HG03342 (cell line): ENCODE measurements at regions not wholly inside any gene's neighbourhood (a gene's known extent, or its start where the extent isn't known, plus 50 kb on each side); places are given as distances from the start of the nearest gene placed in this dataset.

Experiments used
- ATAC-seq: cut with Tn5 transposase; IDR thresholded peaks from one replicate; pipeline ENCODE4 v1.9.1; 2021; ENCODE audit warnings: mild to moderate bottlenecking, moderate library complexity; ENCODE audit not compliant: unreplicated experiment

GRCh38 chr13:107518292-107518691 is 697.0 kb downstream of the LIG4 start:
- no peak for ATAC-seq

GRCh38 chr13:107516517-107516916 is 698.8 kb downstream of the LIG4 start:
- ATAC-seq: no peak

- no peak for ATAC-seq
Measured at GRCh38 chr13:107512551-107512950, 702.8 kb downstream of the LIG4 start.

- no peak for ATAC-seq
Measured at GRCh38 chr13:107497661-107498060, 717.7 kb downstream of the LIG4 start.

- no peak for ATAC-seq
Measured at GRCh38 chr13:107493266-107493665, 722.1 kb downstream of the LIG4 start.

- no peak for ATAC-seq
Measured at GRCh38 chr13:107482688-107483087, 732.6 kb downstream of the LIG4 start.

- no peak for ATAC-seq
Measured at GRCh38 chr13:107480130-107480529, 735.2 kb downstream of the LIG4 start.

- ATAC-seq: no peak
Measured at GRCh38 chr13:107477772-107478379, 737.5 kb downstream of the LIG4 start.

GRCh38 chr13:107475753-107476453 is 739.4 kb downstream of the LIG4 start:
- ATAC-seq: no peak

- ATAC-seq: no peak
Measured at GRCh38 chr13:107473253-107473652, 742.1 kb downstream of the LIG4 start.

GRCh38 chr13:107466326-107467099 is 748.8 kb downstream of the LIG4 start:
- no peak for ATAC-seq

- ATAC-seq: no peak
Measured at GRCh38 chr13:107462501-107462900, 752.8 kb downstream of the LIG4 start.

GRCh38 chr13:107461751-107462150 is 753.6 kb downstream of the LIG4 start:
- no peak for ATAC-seq

- no peak for ATAC-seq
Measured at GRCh38 chr13:107459430-107459829, 755.9 kb downstream of the LIG4 start.

GRCh38 chr13:107458269-107458668 is 757.1 kb downstream of the LIG4 start:
- no peak for ATAC-seq

- ATAC-seq: no peak
Measured at GRCh38 chr13:107457686-107458085, 757.6 kb downstream of the LIG4 start.

GRCh38 chr13:107456431-107456830 is 758.9 kb downstream of the LIG4 start:
- ATAC-seq: no peak

GRCh38 chr13:107452833-107453232 is 762.5 kb downstream of the LIG4 start:
- no peak for ATAC-seq

- ATAC-seq: no peak
Measured at GRCh38 chr13:107450931-107451330, 764.4 kb downstream of the LIG4 start.

GRCh38 chr13:107450431-107450830 is 764.9 kb downstream of the LIG4 start:
- ATAC-seq: no peak

- no peak for ATAC-seq
Measured at GRCh38 chr13:107447591-107447990, 767.7 kb downstream of the LIG4 start.

- ATAC-seq: no peak
Measured at GRCh38 chr13:107441279-107441678, 774.1 kb downstream of the LIG4 start.
